GM20000 (cell line): ENCODE measurements at regions not wholly inside any gene's neighbourhood (a gene's known extent, or its start where the extent isn't known, plus 50 kb on each side); places are given as distances from the start of the nearest gene placed in this dataset.

Experiments used
- DNase-seq: peaks from one replicate; pipeline ENCODE4 v3.0.0; 2012; ENCODE audit warnings: low spot score
- TF ChIP-seq, protein P1 (sequence below): IDR thresholded peaks from 2 replicates; pipeline ENCODE4 v1.5.1; 2012; ENCODE audit warnings: mild to moderate bottlenecking, control low read depth; ENCODE audit errors: extremely low read depth, missing control alignments

DNA sequence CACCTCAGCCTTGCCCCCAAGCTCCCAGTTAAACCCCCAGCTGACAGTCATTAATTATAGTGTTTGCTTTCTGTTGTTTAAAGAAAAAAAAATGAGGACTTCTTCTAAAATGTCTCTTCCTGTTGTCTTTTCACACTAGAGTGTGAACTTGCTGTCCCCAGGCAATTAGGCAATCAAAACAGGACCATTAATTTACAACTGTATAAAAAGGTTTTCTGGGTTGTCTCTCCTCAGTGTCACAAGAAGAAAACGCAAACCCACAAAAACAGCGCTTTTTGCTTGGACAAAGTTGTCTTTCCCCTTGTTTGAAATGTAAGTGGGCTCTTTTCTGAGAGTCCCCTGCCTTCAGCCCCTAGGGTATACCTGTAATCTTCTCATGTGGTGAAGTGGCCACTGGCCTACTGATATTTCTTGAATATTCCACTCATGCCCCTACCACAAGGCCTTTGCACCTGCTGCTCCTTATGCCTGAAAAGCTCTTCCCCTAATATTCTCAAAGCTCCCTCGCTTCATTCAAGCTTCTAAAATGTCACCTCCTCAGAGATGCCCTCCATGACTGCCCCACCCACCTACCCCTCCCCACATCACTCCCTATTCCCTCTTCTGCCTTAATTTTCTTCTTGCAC lies 158.9 kb upstream of the PWP1 start:
- DNase-seq, result no peak
- TF ChIP-seq, protein P1, sequence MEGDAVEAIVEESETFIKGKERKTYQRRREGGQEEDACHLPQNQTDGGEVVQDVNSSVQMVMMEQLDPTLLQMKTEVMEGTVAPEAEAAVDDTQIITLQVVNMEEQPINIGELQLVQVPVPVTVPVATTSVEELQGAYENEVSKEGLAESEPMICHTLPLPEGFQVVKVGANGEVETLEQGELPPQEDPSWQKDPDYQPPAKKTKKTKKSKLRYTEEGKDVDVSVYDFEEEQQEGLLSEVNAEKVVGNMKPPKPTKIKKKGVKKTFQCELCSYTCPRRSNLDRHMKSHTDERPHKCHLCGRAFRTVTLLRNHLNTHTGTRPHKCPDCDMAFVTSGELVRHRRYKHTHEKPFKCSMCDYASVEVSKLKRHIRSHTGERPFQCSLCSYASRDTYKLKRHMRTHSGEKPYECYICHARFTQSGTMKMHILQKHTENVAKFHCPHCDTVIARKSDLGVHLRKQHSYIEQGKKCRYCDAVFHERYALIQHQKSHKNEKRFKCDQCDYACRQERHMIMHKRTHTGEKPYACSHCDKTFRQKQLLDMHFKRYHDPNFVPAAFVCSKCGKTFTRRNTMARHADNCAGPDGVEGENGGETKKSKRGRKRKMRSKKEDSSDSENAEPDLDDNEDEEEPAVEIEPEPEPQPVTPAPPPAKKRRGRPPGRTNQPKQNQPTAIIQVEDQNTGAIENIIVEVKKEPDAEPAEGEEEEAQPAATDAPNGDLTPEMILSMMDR, result no peak

DNA sequence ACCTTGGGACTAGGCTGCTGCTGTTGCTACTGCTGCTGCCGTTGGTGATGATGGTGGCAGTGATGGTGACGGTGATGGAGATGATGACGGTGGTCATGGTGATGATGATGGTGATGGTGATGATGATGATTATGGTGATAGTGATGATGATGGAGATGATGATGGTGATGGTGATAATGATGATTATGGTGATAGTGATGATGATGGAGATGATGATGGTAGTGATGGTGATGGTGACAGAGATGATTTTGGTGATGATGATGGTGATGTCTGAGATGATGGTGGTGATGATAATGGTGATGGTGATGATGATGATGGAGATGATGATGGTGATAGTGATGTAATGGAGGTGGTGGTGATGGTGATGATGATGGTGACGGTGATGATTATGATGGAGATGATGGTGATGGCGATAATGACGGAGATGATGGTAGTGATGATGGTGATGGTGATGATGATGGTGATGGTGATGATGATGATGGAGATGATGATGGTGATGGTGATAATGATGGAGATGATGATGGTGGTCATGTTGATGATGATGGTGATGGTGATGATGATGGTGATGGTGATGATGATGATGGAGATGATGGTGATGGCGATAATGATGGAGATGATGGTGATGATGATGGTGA lies 156.8 kb upstream of the PWP1 start:
- TF ChIP-seq, protein P1, result no peak
- DNase-seq, result no peak

DNA sequence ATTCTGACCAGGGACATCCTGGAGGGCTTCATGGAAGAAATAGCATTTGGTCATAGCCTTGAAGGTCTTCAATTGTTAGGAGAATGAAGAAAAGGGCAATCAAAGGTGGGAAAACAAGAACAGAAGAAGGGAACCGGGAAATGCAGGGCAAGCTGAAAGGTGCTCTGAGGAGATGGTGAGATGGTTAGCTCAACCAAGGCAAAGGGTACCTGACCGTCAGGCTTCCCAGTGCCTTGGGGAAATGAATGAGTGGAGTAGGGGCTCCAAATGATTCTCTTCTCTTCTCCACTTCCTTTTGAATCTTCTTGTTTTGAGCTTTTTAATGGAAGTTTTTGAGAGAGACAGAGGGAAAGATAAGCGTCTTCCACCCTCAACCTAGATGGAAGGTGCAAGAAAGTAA lies 155.6 kb upstream of the PWP1 start:
- TF ChIP-seq, protein P1, result no peak
- no peak for DNase-seq

DNA sequence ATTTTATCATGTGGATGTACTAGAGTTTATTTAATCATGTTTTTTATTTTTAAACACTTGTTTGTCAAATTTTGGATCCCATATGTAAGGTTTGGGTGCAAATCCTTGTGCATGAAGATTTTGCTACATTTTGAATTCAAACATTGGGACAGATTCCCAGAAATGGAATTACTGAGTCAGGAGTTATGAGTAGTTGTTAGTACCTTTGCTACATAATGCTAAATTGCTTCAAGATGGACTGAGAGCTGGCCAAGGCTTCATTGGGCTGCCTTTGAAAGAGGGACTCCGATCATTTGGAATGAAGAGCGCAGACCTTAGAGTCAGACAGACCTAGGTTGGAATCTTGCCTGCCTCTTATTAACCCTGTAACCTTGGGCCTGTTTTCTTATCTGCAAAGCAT lies 154.9 kb upstream of the PWP1 start:
- TF ChIP-seq, protein P1, result no peak
- DNase-seq, result no peak

DNA sequence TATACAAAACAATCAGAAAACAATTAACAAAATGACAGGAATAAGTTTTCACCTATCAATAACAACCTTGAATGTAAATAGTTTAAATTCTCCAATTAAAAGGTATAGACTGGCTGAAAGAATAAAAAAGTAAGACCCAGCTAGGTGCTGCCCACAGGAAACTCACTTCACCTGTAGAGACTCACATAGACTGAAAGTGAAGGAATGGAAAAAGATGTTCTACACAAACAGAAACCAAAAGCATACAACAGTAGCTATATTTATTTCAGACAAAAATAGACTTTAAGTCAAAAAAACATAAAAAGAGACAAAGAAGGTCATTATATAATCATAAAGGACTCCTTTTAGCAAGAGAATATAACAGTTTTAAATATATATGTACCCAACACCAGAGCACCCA lies 152.4 kb upstream of the PWP1 start:
- no peak for DNase-seq
- TF ChIP-seq, protein P1, result no peak

DNA sequence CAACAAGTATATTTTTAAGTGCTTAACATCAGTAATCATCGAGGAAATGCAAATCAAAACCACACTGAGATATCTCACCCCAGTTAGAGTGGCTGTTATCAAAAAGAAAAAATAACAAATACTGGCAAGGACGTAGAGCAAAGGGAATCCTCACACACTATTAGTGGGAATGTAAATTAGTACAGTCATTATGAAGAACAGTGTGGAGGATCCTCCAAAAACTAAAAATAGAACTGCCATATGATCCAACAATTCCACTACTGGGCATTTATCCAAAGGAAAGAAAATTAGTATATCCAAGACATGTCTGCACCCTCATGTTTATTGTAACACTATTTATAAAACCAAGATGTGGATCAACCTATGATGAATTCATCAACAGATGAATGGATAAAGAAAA lies 149.0 kb upstream of the PWP1 start:
- TF ChIP-seq, protein P1, result no peak
- no peak for DNase-seq

DNA sequence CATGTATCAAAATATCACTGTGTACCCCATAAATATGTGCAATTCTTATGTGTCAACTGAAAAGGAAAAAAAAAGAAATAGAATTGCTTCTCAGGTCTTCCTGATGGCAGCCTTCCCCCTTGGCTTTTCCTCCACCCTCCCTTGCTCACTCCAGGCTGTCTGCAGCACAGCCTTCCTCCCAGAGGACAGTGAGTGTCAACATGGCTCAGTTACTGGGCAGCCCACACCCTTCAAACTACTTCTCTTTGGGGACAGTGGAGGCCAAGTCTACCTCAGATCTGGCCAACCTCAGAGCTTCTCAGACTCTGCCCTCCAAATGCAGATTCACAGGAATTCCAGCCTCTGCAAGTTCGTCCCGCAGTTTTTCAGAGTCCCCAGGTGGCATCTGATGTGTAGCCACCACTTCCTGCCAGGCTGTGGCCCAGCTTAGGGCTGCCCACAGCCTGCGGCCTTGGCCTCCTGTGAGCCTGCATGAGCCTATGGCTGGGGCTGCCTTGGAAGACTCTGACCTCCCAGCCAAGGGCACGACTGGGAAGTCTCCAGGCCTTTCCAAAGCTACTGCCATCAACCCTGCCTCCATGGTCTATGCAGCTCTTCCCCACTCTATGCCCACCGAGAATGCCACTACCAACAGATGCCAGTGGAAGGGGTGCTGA lies 148.0 kb upstream of the PWP1 start:
- TF ChIP-seq, protein P1, result no peak
- no peak for DNase-seq
